ENCODE measurements at regions not wholly inside any gene's neighbourhood (a gene's known extent, or its start where the extent isn't known, plus 50 kb on each side); places are given as distances from the start of the nearest gene placed in this dataset.
A peak's percentile ranks its signal among the peaks of the same experiment; 100 is the strongest.
"Not testable (repeated sequence)": the region's sequence is repeated elsewhere in the genome, so short reads cannot be mapped to it uniquely, and the experiment has no call there.

DNA sequence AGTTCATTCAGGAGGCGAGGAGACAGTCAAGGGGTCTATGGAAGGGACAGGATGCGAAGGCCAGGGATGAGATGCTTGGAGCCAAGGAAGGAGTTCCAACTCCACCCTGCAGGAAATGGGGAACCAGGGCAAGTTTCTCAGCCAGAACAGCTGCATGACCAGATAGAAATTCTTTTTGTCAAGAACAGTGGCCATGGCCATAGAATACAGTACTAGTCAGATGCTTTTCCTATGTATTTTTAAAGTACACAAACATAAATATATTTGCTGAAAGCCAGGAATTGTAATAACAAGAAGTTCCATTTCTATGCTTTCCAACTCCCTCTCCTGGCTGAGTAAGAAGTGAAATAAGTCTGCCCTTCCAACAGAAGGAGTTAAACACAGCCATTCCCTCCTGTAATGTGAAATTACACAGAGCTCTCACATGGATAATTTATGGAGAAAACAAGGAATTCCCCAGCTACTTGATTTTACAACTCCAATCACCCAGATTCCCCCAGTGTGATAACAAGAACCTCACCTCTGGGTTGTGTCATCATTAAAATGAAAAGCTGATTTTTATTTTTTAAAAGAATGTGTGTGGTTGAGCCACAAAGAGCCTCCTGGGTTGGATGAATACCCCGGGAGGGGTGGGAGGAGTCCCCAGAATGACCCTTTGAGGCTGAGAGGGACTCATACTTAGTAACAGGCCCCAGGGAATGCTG, 124.6 kb upstream of the ARHGEF3 start:
- TF ChIP-seq, protein P1, sequence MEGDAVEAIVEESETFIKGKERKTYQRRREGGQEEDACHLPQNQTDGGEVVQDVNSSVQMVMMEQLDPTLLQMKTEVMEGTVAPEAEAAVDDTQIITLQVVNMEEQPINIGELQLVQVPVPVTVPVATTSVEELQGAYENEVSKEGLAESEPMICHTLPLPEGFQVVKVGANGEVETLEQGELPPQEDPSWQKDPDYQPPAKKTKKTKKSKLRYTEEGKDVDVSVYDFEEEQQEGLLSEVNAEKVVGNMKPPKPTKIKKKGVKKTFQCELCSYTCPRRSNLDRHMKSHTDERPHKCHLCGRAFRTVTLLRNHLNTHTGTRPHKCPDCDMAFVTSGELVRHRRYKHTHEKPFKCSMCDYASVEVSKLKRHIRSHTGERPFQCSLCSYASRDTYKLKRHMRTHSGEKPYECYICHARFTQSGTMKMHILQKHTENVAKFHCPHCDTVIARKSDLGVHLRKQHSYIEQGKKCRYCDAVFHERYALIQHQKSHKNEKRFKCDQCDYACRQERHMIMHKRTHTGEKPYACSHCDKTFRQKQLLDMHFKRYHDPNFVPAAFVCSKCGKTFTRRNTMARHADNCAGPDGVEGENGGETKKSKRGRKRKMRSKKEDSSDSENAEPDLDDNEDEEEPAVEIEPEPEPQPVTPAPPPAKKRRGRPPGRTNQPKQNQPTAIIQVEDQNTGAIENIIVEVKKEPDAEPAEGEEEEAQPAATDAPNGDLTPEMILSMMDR (IDR thresholded peaks at IDR 0.05; ENCODE audit: insufficient read depth, low read depth, low read length), result peak; percentile 40
- H3K4me3 ChIP-seq (ENCODE audit: low read depth, low read length), result no peak overlapping the region
- peak; percentile 97 for DNase-seq (ENCODE audit: low read depth)

GRCh38 chr3:56924700-56925099, 123.0 kb upstream of the ARHGEF3 start:
- DNase-seq (ENCODE audit: low read depth); H3K4me3 ChIP-seq (ENCODE audit: low read depth, low read length): not testable (repeated sequence)

DNA sequence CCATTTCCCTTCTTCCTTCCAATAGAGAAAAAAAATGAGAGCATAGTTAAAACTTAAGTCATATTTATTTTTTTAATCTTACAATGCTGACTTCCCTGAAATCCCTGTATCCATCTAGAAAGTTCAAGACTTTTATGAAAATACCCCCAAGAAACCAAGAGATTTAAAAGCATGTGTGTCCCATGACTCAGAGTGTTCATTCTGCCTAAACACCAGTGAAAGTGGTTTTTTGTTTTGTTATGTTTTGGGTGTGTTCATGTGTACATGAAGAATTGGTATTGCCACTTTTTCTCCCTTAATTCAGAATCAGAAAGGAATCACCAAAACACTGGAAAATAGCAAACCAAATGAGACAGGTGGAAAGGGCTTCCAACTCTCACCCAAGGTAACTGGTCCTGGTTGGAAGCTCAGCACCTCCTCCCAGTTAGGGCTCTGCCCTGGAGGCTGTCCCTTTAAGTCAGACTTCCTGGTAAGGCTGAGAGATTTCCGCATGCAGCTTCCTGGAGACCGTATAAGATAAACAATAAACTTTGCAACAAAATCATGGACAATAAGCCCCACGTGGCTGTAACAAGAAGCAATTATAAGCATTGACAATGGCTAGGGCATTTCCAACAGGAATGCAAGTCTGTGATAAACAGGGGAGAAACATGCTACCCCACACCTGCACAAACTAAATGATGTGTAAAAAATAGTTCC, 121.9 kb upstream of the ARHGEF3 start:
- TF ChIP-seq, protein P1 (IDR thresholded peaks at IDR 0.05; ENCODE audit: insufficient read depth, low read depth, low read length), result no peak
- H3K4me3 ChIP-seq (ENCODE audit: low read depth, low read length), result no peak overlapping the region
- DNase-seq (ENCODE audit: low read depth), result peak; percentile 66

DNA sequence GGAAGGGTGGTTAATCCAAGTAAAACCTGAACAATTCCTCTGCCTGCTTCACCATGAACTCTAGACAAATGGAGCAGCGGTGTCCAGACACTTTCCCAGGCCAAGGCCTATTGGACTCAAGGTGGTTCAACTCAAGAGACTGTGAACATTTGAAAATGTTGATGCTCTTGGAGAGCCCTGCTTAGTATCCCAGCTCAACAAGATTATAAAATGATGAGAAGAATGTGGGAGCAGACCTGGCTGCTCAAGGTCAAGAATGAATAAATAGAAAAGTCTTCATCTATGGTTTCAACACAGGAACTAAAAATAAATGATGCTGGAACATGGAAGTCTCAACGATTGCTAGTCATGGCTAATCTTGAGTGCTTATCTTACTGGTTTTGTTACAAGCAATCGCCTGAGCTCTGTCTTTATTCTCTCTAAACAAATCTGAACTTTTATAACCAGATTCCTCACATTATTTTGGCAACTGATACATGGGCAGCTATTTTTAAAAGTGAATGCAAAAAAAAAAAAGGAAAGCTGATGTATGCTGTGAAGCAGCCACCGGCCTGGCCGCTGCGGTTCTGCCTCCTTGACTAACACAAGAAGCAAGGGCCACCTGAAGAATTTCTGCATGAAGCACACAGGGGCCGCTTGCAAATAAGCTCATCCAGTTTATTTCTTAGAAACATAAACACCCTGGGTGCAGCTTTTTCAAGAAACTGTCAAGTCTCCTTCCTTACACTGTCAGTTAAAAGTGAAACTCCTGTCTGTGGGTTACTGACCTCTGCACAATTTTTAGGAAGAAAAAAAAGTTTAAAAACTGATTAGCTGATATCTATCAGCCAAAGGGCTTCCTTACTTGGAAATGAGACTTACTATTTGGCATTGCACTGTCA, 120.1 kb upstream of the ARHGEF3 start:
- H3K4me3 ChIP-seq (ENCODE audit: low read depth, low read length), result no peak overlapping the region
- peak; percentile 97 for DNase-seq (ENCODE audit: low read depth)

DNA sequence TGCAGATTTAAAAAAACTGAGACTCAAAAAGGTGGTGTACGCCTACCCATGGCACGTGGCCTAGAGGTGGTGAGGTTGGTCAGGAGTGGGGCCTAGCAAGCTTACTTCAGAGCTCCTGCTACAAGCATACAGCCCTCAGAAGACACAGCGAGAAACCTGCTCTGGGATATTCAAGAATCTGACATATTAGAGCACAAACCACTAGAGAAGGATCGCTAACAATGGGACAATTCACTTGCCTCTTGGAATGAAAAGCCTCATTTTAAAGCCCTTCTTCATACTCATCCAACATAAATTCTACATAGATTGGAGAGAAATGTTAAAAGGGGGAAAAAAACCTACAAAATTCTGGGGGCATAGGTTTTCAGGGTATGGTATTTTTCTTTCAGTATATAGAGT, 118.0 kb upstream of the ARHGEF3 start:
- no peak overlapping the region for H3K4me3 ChIP-seq (ENCODE audit: low read depth, low read length)
- no peak for DNase-seq (ENCODE audit: low read depth)

More for the DNA sequence above, 120.1 kb upstream of the ARHGEF3 start:
- TF ChIP-seq, protein P1 (IDR thresholded peaks at IDR 0.05; ENCODE audit: insufficient read depth, low read depth, low read length), result no peak

GRCh38 chr3:56919137-56919796, 117.5 kb upstream of the ARHGEF3 start:
- DNase-seq (ENCODE audit: low read depth), result no peak
- no peak overlapping the region for H3K4me3 ChIP-seq (ENCODE audit: low read depth, low read length)
- TF ChIP-seq, protein P1 (IDR thresholded peaks at IDR 0.05; ENCODE audit: insufficient read depth, low read depth, low read length), result no peak

More for the DNA sequence above, 118.0 kb upstream of the ARHGEF3 start:
- TF ChIP-seq, protein P1 (IDR thresholded peaks at IDR 0.05; ENCODE audit: insufficient read depth, low read depth, low read length), result no peak
